Mammary epithelial cell (primary cell): ENCODE measurements at regions not wholly inside any gene's neighbourhood (a gene's known extent, or its start where the extent isn't known, plus 50 kb on each side); places are given as distances from the start of the nearest gene placed in this dataset.

Source experiments
- EZH2 ChIP-seq: IDR thresholded peaks from 2 replicates; pipeline ENCODE4 v1.6.1; 2012; ENCODE audit warnings: low read length, inconsistent platforms, borderline replicate concordance
- TF ChIP-seq, protein P1 (sequence below), 2 donors: IDR thresholded peaks in 1 of 2; conservative IDR thresholded peaks in 1 of 2; 2 replicates each; pipeline ENCODE4 v1.5.1; 2011 to 2012; ENCODE audit warnings: inconsistent platforms in 2 of 2, low read length in 2 of 2, mild to moderate bottlenecking in 2 of 2, control low read depth in 1 of 2, low read depth in 1 of 2; ENCODE audit not compliant: insufficient read depth in 1 of 2; ENCODE audit errors: extremely low read depth in 1 of 2

DNA sequence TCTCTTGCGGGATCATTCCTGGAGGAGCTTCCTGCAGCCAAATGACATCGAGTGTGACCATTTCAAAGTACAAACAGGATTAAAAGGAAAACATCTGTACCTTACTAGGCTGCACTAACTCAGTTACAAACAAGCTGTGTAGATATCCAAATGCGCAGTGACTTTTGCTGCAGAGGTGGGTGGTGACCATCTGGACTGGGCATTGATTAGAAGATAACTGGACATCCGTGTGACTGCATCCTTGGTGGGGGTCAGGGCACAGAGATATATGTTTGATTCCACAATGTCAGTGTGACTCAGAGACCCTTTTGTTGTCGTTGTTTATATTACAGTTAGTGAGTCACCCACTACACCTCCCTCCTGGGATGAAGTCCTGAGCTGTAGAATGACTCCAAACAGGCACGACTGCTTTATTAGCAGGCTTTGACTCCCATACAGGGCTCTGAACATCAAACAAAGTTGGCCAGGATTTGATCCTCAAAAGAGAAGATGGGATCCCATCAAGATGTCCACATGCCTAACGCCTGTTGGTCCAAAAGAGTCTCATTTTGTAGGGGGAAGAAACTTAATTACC, 56.7 kb upstream of the SDK1 start:
- TF ChIP-seq, protein P1, sequence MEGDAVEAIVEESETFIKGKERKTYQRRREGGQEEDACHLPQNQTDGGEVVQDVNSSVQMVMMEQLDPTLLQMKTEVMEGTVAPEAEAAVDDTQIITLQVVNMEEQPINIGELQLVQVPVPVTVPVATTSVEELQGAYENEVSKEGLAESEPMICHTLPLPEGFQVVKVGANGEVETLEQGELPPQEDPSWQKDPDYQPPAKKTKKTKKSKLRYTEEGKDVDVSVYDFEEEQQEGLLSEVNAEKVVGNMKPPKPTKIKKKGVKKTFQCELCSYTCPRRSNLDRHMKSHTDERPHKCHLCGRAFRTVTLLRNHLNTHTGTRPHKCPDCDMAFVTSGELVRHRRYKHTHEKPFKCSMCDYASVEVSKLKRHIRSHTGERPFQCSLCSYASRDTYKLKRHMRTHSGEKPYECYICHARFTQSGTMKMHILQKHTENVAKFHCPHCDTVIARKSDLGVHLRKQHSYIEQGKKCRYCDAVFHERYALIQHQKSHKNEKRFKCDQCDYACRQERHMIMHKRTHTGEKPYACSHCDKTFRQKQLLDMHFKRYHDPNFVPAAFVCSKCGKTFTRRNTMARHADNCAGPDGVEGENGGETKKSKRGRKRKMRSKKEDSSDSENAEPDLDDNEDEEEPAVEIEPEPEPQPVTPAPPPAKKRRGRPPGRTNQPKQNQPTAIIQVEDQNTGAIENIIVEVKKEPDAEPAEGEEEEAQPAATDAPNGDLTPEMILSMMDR (conservative IDR thresholded peaks at IDR 0.05 in 1 of 2, IDR thresholded peaks at IDR 0.05 in 1 of 2; ENCODE audit: extremely low read depth in 1 of 2, insufficient read depth in 1 of 2, low read depth in 1 of 2, low read length in 2 of 2) = no peak
- no peak for TF ChIP-seq EZH2
